Motor neuron (in vitro differentiated cells): ENCODE measurements at regions not wholly inside any gene's neighbourhood (a gene's known extent, or its start where the extent isn't known, plus 50 kb on each side); places are given as distances from the start of the nearest gene placed in this dataset.

Experiments
- ATAC-seq, 8 experiments: fragments of 200-7000 bp; cut with Tn5 transposase; replicated peaks in 6 of 8; 2 replicates each; pipeline ENCODE4 v1.8.0; 2021; ENCODE audit warnings: mild to moderate bottlenecking in 8 of 8, moderate library complexity in 8 of 8
- H3K27ac ChIP-seq, 2 donors: fragments of 250-450 bp; sonication (Bioruptor Pico); 2 replicates each; pipeline ENCODE4 v1.9.0; 2021; ENCODE audit warnings: antibody characterized with exemption in 2 of 2, mild to moderate bottlenecking in 2 of 2, moderate library complexity in 1 of 2
- H3K4me1 ChIP-seq, 2 donors: fragments of 250-450 bp; sonication (Bioruptor Pico); replicated peaks in 1 of 2; 2 replicates each; pipeline ENCODE4 v1.6.1; 2021; ENCODE audit warnings: antibody characterized with exemption in 2 of 2, mild to moderate bottlenecking in 2 of 2, moderate library complexity in 1 of 2
- H3K4me3 ChIP-seq, 5 donors: fragments of 250-450 bp; sonication (Bioruptor Pico); 2 replicates each; pipeline ENCODE4 v1.9.0; 2021; ENCODE audit warnings: antibody characterized with exemption in 5 of 5, mild to moderate bottlenecking in 5 of 5, moderate library complexity in 4 of 5
- WGBS, 10 experiments: fragments of 450-650 bp; shearing (Covaris generic); methylation state at CpG; one replicate each; pipeline ENCODE4 v1.0.0; 2022; 5-methylcytosine and 5-hydroxymethylcytosine counted together
- in situ Hi-C, 9 experiments: fragments of 400-800 bp; cut with MboI; loops; one replicate each; pipeline ENCODE4 v1.15.0; 2021; ENCODE audit warnings: low sequenced_read_pairs in 9 of 9, low pct_unique_long_range_greater_than_20kb in 2 of 9; ENCODE audit not compliant: unreplicated experiment in 9 of 9

- no peak for ATAC-seq
- no peak overlapping the region for H3K4me3 ChIP-seq
- WGBS, 10 experiments = 52 to 100% (median 79%) methylated on average over 1 to 3 of the region's 3 CpGs; no CpG with 5 or more reads in 1 of the 10 experiments
- H3K27ac ChIP-seq = no peak overlapping the region
- in situ Hi-C loops = loop anchor here in 1 of 9 experiments (25.0 kb wide), 1 partner anchor 194 kb away; no protein-coding TSS in a partner anchor
- no peaks in the 10 kb centered on the region for H3K4me1 ChIP-seq
Measured at GRCh38 chr20:19881080-19881840, 123.2 kb downstream of the RIN2 start.

GRCh38 chr20:19881990-19882389 is 123.9 kb downstream of the RIN2 start:
- in situ Hi-C loops = loop anchor here in 1 of 9 experiments (25.0 kb wide), 1 partner anchor 195 kb away; no protein-coding TSS in a partner anchor
- no peak for ATAC-seq

GRCh38 chr20:19882446-19882845 is 124.4 kb downstream of the RIN2 start:
- H3K4me1 ChIP-seq = no peaks in the 10 kb centered on the region
- 50 to 100% (median 90%) methylated on average over 1 to 3 of the region's 3 CpGs; no CpG with 5 or more reads in 1 of the 10 experiments for WGBS, 10 experiments
- H3K4me3 ChIP-seq = no peak overlapping the region
- no peak overlapping the region for H3K27ac ChIP-seq
- in situ Hi-C loops = loop anchor here in 1 of 9 experiments (25.0 kb wide), 1 partner anchor 195 kb away; no protein-coding TSS in a partner anchor
- no peak for ATAC-seq

More at GRCh38 chr20:19881990-19882389, 123.9 kb downstream of the RIN2 start:
- no peaks in the 10 kb centered on the region for H3K4me1 ChIP-seq
- H3K27ac ChIP-seq = no peak overlapping the region
- WGBS, 10 experiments = 0 to 100% (median 93%) methylated on average over 1 to 3 of the region's 3 CpGs
- H3K4me3 ChIP-seq = no peak overlapping the region

GRCh38 chr20:19883501-19883900 is 125.4 kb downstream of the RIN2 start:
- Histone ChIP-seq H3K27ac (no peak overlapping the region), H3K4me1 (peaks cover 3% of the 10 kb centered on the region in 2 donors), H3K4me3 (no peak overlapping the region)
- ATAC-seq = no peak
- WGBS, 10 experiments = 92 to 100% (median 100%) methylated on average over 1 to 2 of the region's 3 CpGs; no CpG with 5 or more reads in 2 of the 10 experiments
- in situ Hi-C loops = loop anchor here in 1 of 9 experiments (25.0 kb wide), 1 partner anchor 196 kb away; no protein-coding TSS in a partner anchor

GRCh38 chr20:19885594-19885938 is 127.5 kb downstream of the RIN2 start:
- 0 to 100% (median 61%) methylated on average over 1 to 5 of the region's 5 CpGs; no CpG with 5 or more reads in 1 of the 10 experiments for WGBS, 10 experiments
- peak in 1 of 8 experiments; percentile 24 for ATAC-seq
- Histone ChIP-seq H3K4me3 (no peak overlapping the region), H3K4me1 (peaks cover 21% of the 10 kb centered on the region in 2 donors), H3K27ac (no peak overlapping the region)
- in situ Hi-C loops = loop anchor here in 1 of 9 experiments (25.0 kb wide), 1 partner anchor 198 kb away; no protein-coding TSS in a partner anchor

GRCh38 chr20:19885939-19886660 is 128.0 kb downstream of the RIN2 start:
- ATAC-seq = peak in 3 of 8 experiments; percentile 7 to 45 (median 7)
- Histone ChIP-seq H3K27ac (no peak overlapping the region), H3K4me1 (peaks cover 21% of the 10 kb centered on the region in 2 donors), H3K4me3 (no peak overlapping the region)
- 16 to 90% (median 42%) methylated on average over 2 to 9 of the region's 16 CpGs; no CpG with 5 or more reads in 2 of the 10 experiments for WGBS, 10 experiments
- in situ Hi-C loops = loop anchor here in 1 of 9 experiments (25.0 kb wide), 1 partner anchor 199 kb away; no protein-coding TSS in a partner anchor

GRCh38 chr20:19886661-19887288 is 128.7 kb downstream of the RIN2 start:
- 33 to 100% (median 84%) methylated on average over 2 to 8 of the region's 8 CpGs for WGBS, 10 experiments
- no peak for ATAC-seq
- in situ Hi-C loops = loop anchor here in 1 of 9 experiments (25.0 kb wide), 1 partner anchor 199 kb away; no protein-coding TSS in a partner anchor
- H3K4me1 ChIP-seq = peaks cover 21% of the 10 kb centered on the region in 2 donors
- H3K4me3 ChIP-seq = no peak overlapping the region
- H3K27ac ChIP-seq = no peak overlapping the region

- Histone ChIP-seq H3K27ac (no peak overlapping the region), H3K4me1 (peaks cover 21% of the 10 kb centered on the region in 2 donors), H3K4me3 (no peak overlapping the region)
- 35 to 100% (median 80%) methylated on average over 1 to 6 of the region's 7 CpGs; no CpG with 5 or more reads in 1 of the 10 experiments for WGBS, 10 experiments
- in situ Hi-C loops = loop anchor here in 1 of 9 experiments (25.0 kb wide), 1 partner anchor 200 kb away; no protein-coding TSS in a partner anchor
- no peak for ATAC-seq
Measured at GRCh38 chr20:19887556-19888268, 129.4 kb upstream of the NAA20 start.

- Histone ChIP-seq H3K4me3 (no peak overlapping the region), H3K4me1 (peaks cover 21% of the 10 kb centered on the region in 2 donors), H3K27ac (peak overlapping the region in 1 of 2 donors; percentile 63)
- in situ Hi-C loops = loop anchor here in 1 of 9 experiments (25.0 kb wide), 1 partner anchor 201 kb away; no protein-coding TSS in a partner anchor
- peak in 5 of 8 experiments; percentile 13 to 24 (median 18) for ATAC-seq
- 73 to 91% (median 80%) methylated on average over 2 to 8 of the region's 8 CpGs; no CpG with 5 or more reads in 4 of the 10 experiments for WGBS, 10 experiments
Measured at GRCh38 chr20:19888269-19888671, 128.9 kb upstream of the NAA20 start.

- peak; percentile 23 to 95 (median 85) for ATAC-seq
- 4 to 96% (median 47%) methylated on average over 2 to 19 of the region's 21 CpGs; no CpG with 5 or more reads in 2 of the 10 experiments for WGBS, 10 experiments
- Histone ChIP-seq H3K27ac (peak overlapping the region; percentile 47 to 63), H3K4me1 (peaks cover 21% of the 10 kb centered on the region in 2 donors), H3K4me3 (no peak overlapping the region)
- in situ Hi-C loops = loop anchor here in 1 of 9 experiments (25.0 kb wide), 1 partner anchor 202 kb away; no protein-coding TSS in a partner anchor
Measured at GRCh38 chr20:19889011-19889953, 127.9 kb upstream of the NAA20 start.

- no peak overlapping the region for H3K4me3 ChIP-seq
- ATAC-seq = peak in 1 of 8 experiments; percentile 3
- 40 to 100% (median 81%) methylated on average over 1 to 4 of the region's 4 CpGs for WGBS, 10 experiments
- H3K4me1 ChIP-seq = peaks cover 21% of the 10 kb centered on the region in 2 donors
- no peak overlapping the region for H3K27ac ChIP-seq
- in situ Hi-C loops = loop anchor here in 1 of 9 experiments (25.0 kb wide), 1 partner anchor 203 kb away; no protein-coding TSS in a partner anchor
Measured at GRCh38 chr20:19890445-19891051, 126.6 kb upstream of the NAA20 start.
